DMS 273 (cell line): ENCODE measurements at regions not wholly inside any gene's neighbourhood (a gene's known extent, or its start where the extent isn't known, plus 50 kb on each side); places are given as distances from the start of the nearest gene placed in this dataset.

Experiments used
- DNase-seq: peaks from one replicate; lab custom pipeline; 2025; ENCODE audit not compliant: unreplicated experiment; lab: John Stamatoyannopoulos, UW

GRCh38 chr4:1499465-1499864 is 93.2 kb upstream of the NKX1-1 start:
- no peak for DNase-seq

DNA sequence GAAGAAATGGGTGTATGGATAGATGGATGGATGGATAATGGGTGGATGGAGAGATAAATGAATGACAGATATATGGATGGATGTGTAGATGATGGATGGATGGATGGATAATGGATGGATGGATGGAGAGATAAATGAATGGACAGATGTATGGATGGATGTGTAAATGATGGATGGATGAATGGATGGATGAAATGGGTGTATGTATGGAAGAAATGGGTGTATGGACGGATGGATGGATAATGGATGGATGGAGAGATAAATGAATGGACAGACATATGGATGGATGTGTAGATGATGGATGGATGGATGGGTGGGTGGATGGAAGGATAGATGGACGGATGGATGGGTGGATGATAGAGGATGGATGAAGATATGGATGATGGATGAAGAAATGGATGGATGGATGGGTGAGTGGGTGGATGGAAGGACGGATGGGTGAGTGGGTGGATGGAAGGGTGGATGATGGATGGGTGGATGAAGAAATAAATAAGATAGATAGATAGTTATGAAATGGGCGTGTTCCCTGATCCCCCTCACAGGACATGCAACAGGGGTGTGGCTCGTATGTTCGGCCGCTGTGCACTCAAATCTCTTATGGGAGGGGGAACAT is 91.1 kb upstream of the NKX1-1 start:
- DNase-seq = no peak

DNA sequence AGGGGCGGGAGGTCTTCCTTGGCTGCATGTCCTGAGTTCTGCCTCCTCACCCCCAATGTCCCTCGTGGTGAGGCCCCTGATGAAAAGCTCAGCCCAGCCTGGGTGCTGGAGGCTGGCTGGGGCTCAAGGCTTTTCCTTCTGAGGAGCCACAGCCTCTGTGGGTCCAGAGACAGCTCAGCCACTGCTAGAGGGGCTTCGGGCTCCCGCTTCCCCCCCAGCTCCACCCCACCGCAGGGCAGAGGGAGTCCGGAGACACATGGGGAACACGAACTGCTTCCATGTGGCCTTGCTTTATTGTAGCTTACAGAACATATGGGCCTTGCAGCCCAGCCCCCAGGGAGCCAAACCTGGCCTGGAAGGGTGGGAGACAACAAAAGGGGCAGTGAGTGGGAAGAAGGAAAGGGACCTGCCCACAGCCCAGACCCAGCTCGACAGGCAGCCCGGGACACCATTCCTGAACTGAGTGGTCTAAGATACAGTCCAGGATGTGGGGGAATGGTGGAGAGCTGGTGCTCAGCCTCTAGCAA is 89.9 kb upstream of the NKX1-1 start:
- DNase-seq = no peak

DNA sequence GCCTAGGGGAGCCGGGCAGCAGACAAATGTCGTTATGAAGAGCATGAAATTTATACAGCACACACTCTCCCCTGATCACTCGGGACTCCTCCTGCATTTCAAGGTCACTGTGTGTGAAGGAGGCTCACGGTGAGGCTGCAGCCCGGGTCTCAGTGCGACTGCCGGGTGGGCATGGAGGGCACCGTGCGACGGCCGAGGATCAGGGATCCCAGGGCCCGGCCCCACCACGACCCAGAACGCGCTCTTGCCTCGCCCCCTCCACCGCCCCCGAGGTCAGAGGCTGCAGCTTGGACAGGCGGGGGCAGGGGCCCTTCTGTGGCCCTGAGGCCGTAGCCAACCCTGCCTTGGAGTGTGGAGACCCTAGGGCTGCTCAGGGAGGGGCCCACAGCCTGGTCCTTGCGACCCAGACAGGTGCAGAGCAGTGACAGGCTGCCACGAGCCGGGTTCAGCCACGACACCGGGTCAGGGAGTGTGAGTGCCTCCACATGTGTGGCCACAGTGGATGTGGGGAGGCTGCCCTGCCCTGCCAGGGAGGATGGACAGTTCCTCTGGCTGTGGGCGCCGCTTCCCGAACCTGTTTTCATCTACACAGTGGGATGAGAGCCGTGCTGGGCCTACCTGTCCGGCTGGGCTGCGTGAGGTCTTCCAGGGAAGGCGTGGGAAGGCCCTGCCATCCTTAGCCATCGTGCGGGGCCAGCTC is 89.3 kb upstream of the NKX1-1 start:
- DNase-seq = no peak

- no peak for DNase-seq
Observed at GRCh38 chr4:1494416-1495315, 88.4 kb upstream of the NKX1-1 start.

GRCh38 chr4:1493540-1494287 is 87.5 kb upstream of the NKX1-1 start:
- DNase-seq = no peak

DNA sequence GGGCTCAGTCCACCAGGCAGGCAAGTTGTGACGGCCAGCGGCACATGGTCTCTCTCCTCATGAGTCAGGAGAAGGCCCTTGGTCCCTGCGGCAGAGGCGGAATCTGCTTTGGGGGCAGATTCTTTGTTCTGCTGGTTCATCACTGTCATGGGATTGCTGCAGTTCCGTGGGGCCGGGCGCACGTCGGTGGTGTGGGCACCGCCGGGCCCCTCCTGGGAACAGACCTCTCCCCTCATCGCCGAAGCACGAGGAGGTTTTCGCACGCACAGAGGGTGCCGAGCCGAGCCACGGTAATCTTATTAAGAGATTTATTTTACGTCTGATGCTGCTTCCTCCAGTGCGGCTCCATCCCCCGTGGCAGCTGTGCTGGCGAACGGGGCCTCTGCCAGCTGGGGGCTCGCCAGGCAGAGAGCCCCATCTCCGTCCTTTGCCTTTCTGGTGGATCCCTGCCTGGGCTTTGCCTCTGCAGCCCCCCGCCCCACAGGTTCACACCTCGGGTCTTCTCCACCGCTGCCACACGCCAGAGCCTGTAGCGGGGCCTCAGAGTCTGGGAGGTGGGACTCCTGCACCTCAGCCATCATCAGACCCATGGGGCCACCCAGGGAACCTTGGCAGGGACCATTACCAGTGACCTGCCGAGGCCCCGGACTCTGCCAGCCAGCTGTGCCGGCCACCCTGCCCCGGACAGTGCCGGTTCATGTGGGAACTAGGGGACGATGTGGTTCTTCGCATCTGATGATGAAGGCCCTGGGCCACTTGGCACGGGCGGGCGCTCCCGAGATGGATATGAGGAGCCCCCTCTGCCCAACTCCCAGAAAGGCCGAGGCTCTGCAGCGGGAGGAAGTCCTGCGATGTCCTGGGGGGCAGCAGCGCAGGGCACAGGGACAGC is 86.7 kb upstream of the NKX1-1 start:
- DNase-seq = peak; percentile 50

GRCh38 chr4:1492142-1492457 is 85.9 kb upstream of the NKX1-1 start:
- DNase-seq = no peak

DNA sequence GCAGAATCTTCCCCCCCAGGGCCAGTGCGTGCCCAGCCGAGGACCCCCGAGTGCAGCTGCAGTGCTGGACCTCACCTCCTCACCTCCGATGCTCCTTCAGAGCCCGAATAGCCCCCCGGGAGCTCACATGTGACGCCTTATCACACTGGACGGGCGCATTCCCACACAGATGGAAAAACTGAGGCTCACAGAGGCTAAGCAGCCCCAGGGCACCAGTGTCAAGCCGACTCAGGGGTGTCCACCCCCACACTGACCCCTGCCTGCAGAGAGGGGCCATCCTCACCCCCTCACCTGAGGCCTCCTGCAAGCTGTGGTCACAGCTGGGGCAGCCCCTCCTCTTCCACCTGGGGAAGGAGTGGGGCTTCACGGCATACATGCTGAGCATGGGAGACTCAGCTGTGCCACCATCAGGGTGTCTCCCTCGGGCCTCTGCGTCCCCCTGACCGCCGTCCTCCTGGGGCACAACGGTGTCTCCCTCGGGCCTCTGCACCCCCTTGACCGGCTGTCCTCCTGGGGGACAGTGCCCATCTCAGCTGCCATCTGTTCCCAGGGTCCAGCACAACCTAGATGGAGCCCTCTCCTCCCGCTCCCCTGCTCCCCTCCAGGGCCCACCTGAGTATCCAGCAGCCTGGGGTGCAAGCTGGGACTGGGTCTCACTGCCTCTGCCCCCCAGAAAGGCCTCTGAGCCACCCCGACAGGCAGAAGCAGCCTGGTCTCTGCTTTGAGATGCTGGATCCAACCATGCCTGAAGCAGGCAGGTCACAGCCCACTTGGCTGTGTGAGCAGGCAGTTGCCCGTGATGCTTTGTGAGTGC is 85.3 kb upstream of the NKX1-1 start:
- no peak for DNase-seq

GRCh38 chr4:1490654-1491327 is 84.5 kb upstream of the NKX1-1 start:
- DNase-seq = no peak

- DNase-seq = no peak
Observed at GRCh38 chr4:1490011-1490653, 83.9 kb upstream of the NKX1-1 start.

DNA sequence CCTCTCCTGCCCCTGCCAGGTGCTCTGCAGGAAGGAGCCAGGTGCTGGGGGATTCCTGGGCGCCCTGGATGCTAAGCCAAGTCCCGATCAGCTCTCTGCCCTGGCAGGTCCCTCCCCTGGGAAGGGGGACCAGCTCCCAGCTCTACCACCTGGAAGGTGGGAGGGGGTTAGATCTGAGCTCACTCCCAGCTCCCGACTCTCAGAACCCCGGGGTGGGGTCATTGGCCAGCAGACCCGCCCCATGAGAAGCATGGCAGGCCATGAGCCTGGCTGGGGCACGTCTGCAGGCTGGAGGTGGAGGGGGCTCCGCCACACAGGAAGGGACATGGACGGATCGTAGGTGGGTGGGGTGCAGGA is 83.4 kb upstream of the NKX1-1 start:
- no peak for DNase-seq

- no peak for DNase-seq
Observed at GRCh38 chr4:1488831-1489638, 82.8 kb upstream of the NKX1-1 start.

GRCh38 chr4:1488357-1488756 is 82.1 kb upstream of the NKX1-1 start:
- DNase-seq = no peak

GRCh38 chr4:1487761-1488160 is 81.5 kb upstream of the NKX1-1 start:
- no peak for DNase-seq

DNA sequence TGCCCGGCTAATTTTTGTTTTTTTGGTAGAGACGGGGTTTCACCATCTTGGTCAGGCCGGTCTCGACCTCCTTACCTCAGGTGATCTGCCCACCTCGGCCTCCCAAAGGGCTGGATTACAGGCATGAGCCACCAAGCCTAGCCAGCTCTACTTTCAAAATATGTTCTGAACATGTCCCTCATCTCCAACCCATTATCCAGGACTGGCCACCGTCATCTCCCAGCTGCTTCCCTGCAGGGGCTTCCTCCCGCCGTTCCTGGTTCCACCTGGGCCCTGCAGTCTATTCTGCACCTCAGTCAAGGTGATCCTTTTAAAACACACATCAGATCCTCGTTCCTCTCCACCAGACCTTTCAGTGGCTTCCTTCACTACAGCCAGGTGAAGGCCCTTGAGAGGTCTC is 80.9 kb upstream of the NKX1-1 start:
- DNase-seq = no peak

DNA sequence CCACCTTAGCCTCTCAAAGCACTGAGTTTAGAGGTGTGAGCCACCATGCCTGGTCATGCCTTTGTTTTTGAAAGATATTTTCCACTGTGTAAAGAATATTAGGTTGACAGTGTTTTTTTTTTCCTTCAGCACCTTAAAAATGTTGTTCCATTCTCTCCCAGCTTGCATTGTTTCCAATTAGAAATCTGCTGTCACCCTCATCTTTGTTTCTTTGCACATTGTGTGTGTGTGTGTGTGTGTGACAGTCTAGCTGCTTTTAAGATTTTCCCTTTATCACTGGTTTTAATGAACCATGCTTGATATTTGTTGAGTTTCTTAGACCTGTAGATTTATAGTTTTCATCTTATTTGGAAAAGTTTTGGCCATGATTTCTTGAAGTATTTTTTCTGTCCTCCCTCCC is 79.0 kb upstream of the NKX1-1 start:
- DNase-seq = no peak

DNA sequence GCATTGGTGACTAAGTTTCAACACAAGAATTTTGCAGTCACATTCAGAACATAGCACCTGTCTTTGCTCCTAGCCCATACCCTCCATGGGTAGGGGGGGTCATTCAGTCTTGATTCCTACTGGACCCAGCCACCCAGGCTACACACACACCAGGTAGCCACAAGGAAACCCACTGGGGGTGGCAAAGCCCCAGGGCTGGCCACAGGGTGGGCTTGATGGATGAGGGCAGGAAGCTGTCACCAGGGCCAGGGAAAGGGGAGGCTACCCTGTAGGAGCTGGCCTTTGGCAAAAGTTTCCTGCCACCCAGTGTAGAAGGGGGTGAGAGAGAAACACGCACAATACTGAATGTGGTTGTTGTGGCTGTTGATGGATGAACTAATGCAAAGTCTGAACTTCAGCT is 74.5 kb upstream of the NKX1-1 start:
- DNase-seq = no peak
